HFFc6 (cell line): ENCODE measurements at regions not wholly inside any gene's neighbourhood (a gene's known extent, or its start where the extent isn't known, plus 50 kb on each side); places are given as distances from the start of the nearest gene placed in this dataset.

ENCODE experiments used
- DNase-seq: peaks from one replicate; pipeline ENCODE4 v3.0.0-alpha.2; 2018
- H3K27ac Mint-ChIP-seq: 2 replicates; pipeline ENCODE4 v1.8.0; 2020; ENCODE audit warnings: mild to moderate bottlenecking, mixed read lengths
- H3K27me3 Mint-ChIP-seq: 2 replicates; pipeline ENCODE4 v1.8.0; 2021; ENCODE audit warnings: mild to moderate bottlenecking, moderate library complexity, mixed read lengths; ENCODE audit not compliant: insufficient read depth
- H3K36me3 Mint-ChIP-seq: 2 replicates; pipeline ENCODE4 v1.8.0; 2021; ENCODE audit warnings: low read depth, mixed read lengths
- H3K4me1 Mint-ChIP-seq: 2 replicates; pipeline ENCODE4 v1.8.0; 2020; ENCODE audit warnings: low read depth, mixed read lengths
- H3K4me3 Mint-ChIP-seq: 2 replicates; pipeline ENCODE4 v1.8.0; 2020; ENCODE audit warnings: mild to moderate bottlenecking, moderate library complexity, mixed read lengths
- H3K9me3 Mint-ChIP-seq: 2 replicates; pipeline ENCODE4 v1.8.0; 2020; ENCODE audit warnings: mild to moderate bottlenecking, mixed read lengths
- TF ChIP-seq, protein P1 (sequence below): fragments of 200-600 bp; sonication (generic); IDR thresholded peaks from 2 replicates; pipeline ENCODE4 v1.5.0; 2021; ENCODE audit warnings: antibody characterized with exemption, mild to moderate bottlenecking

DNA sequence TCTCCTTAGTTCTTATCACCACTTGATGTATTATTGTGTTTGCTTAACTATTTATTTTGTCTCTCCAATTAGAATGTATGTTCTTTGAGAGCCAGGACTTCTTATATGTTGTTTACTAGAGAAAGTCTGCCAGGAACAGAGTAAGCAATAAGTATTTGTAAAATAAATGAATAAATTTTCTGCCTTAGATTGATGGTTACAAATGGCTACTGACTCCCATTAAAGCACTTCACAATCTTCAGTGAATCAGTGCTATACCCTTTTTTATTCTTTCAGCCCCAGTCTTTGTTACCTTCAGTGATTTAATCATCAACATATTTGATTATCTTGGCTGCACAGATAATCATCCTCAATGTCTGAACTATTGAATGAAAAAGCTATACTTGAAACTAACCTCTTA, 197.1 kb upstream of the TMEM196 start:
- Mint-ChIP-seq H3K4me3 (no peak overlapping the region), H3K27ac (no peak overlapping the region)
- TF ChIP-seq, protein P1, sequence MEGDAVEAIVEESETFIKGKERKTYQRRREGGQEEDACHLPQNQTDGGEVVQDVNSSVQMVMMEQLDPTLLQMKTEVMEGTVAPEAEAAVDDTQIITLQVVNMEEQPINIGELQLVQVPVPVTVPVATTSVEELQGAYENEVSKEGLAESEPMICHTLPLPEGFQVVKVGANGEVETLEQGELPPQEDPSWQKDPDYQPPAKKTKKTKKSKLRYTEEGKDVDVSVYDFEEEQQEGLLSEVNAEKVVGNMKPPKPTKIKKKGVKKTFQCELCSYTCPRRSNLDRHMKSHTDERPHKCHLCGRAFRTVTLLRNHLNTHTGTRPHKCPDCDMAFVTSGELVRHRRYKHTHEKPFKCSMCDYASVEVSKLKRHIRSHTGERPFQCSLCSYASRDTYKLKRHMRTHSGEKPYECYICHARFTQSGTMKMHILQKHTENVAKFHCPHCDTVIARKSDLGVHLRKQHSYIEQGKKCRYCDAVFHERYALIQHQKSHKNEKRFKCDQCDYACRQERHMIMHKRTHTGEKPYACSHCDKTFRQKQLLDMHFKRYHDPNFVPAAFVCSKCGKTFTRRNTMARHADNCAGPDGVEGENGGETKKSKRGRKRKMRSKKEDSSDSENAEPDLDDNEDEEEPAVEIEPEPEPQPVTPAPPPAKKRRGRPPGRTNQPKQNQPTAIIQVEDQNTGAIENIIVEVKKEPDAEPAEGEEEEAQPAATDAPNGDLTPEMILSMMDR = no peak

GRCh38 chr7:19969859-19970493, 196.6 kb upstream of the TMEM196 start:
- Mint-ChIP-seq H3K4me1 (no peaks in the 10 kb centered on the region), H3K27ac (no peak overlapping the region), H3K9me3 (peaks cover 5% of the 10 kb centered on the region), H3K36me3 (no peaks in the 10 kb centered on the region), H3K27me3 (no peaks in the 10 kb centered on the region), H3K4me3 (no peak overlapping the region)
- TF ChIP-seq, protein P1 = no peak
- no peak for DNase-seq

More for the DNA sequence above, 197.1 kb upstream of the TMEM196 start:
- H3K9me3 Mint-ChIP-seq = peaks cover 5% of the 10 kb centered on the region
- no peak for DNase-seq
- H3K27me3 Mint-ChIP-seq = no peaks in the 10 kb centered on the region
- H3K36me3 Mint-ChIP-seq = no peaks in the 10 kb centered on the region
- H3K4me1 Mint-ChIP-seq = no peaks in the 10 kb centered on the region

GRCh38 chr7:19964246-19964645, 190.8 kb upstream of the TMEM196 start:
- no peaks in the 10 kb centered on the region for H3K4me1 Mint-ChIP-seq
- no peak for DNase-seq

GRCh38 chr7:19963695-19964094, 190.3 kb upstream of the TMEM196 start:
- Mint-ChIP-seq H3K4me1 (no peaks in the 10 kb centered on the region), H3K27ac (no peak overlapping the region), H3K4me3 (no peak overlapping the region), H3K36me3 (no peaks in the 10 kb centered on the region), H3K27me3 (no peaks in the 10 kb centered on the region), H3K9me3 (peaks cover 14% of the 10 kb centered on the region)
- TF ChIP-seq, protein P1 = no peak
- DNase-seq = no peak

More at GRCh38 chr7:19964246-19964645, 190.8 kb upstream of the TMEM196 start:
- Mint-ChIP-seq H3K4me3 (no peak overlapping the region), H3K27ac (no peak overlapping the region), H3K27me3 (no peaks in the 10 kb centered on the region), H3K36me3 (no peaks in the 10 kb centered on the region), H3K9me3 (peaks cover 14% of the 10 kb centered on the region)
- TF ChIP-seq, protein P1 = no peak

DNA sequence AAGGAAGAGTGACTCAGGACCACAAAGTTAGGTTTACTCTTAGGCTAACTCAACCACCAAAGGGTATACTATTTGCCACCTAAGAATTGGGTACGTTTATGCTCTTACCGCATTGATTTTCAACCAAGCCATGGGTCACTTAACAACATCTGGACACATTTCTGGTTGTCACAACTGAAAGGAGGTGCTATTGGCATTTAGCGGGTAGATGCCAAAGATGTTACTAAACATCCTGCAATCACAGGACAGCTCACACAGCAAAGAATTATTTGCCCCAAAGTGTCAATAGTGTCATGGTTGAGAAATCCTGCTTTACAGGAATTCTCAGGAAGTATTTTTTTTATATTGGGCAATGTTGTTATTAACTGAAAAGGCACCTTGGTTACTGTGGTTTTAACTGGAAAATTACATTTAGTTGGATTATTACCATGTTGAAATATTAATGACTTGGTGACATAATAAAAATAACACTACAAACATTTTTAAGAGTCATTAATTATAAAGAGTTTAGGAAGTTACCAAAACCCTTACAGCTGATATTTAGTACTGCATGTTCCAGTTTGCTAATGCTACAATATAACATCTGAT, 185.0 kb upstream of the TMEM196 start:
- peak overlapping the region; percentile 64; the same call in 1 of the 2 replicates for H3K27ac Mint-ChIP-seq

More for the DNA sequence above, 185.0 kb upstream of the TMEM196 start:
- no peak overlapping the region for H3K4me3 Mint-ChIP-seq
- H3K36me3 Mint-ChIP-seq = peaks cover 1% of the 10 kb centered on the region; the same call in 1 of the 2 replicates
- peak; percentile 64 for DNase-seq
- H3K27me3 Mint-ChIP-seq = no peaks in the 10 kb centered on the region
- TF ChIP-seq, protein P1 = no peak
- H3K4me1 Mint-ChIP-seq = no peaks in the 10 kb centered on the region; the same call in 1 of the 2 replicates
- H3K9me3 Mint-ChIP-seq = peaks cover 17% of the 10 kb centered on the region
